Jurkat, Clone E6-1 (cell line): ENCODE measurements at regions not wholly inside any gene's neighbourhood (a gene's known extent, or its start where the extent isn't known, plus 50 kb on each side); places are given as distances from the start of the nearest gene placed in this dataset.

ENCODE experiments used
- DNase-seq: peaks from one replicate; pipeline ENCODE4 v3.0.0-alpha.2; 2011; ENCODE audit warnings: low read depth, low spot score
- H3K4me3 ChIP-seq: 2 replicates; pipeline ENCODE4 v1.5.1; 2011; ENCODE audit warnings: mild to moderate bottlenecking, low read length, control low read depth, moderate library complexity

GRCh38 chr16:66269617-66270332 is 96.7 kb upstream of the CDH5 start:
- no peak overlapping the region for H3K4me3 ChIP-seq
- DNase-seq: no peak

- H3K4me3 ChIP-seq: no peak overlapping the region
- no peak for DNase-seq
Observed at GRCh38 chr16:66267292-66268014, 99.0 kb upstream of the CDH5 start.

- no peak for DNase-seq
- H3K4me3 ChIP-seq: no peak overlapping the region
Observed at GRCh38 chr16:66266436-66267291, 99.8 kb upstream of the CDH5 start.

GRCh38 chr16:66265556-66266141 is 100.8 kb upstream of the CDH5 start:
- H3K4me3 ChIP-seq: no peak overlapping the region
- DNase-seq: no peak

- no peak for DNase-seq
- no peak overlapping the region for H3K4me3 ChIP-seq
Observed at GRCh38 chr16:66265048-66265415, 101.5 kb upstream of the CDH5 start.

GRCh38 chr16:66264311-66265047 is 102.0 kb upstream of the CDH5 start:
- H3K4me3 ChIP-seq: no peak overlapping the region
- no peak for DNase-seq

GRCh38 chr16:66263973-66264310 is 102.5 kb upstream of the CDH5 start:
- no peak overlapping the region for H3K4me3 ChIP-seq
- no peak for DNase-seq

GRCh38 chr16:66263168-66263972 is 103.1 kb upstream of the CDH5 start:
- no peak overlapping the region for H3K4me3 ChIP-seq
- DNase-seq: no peak

- H3K4me3 ChIP-seq: no peak overlapping the region
- DNase-seq: no peak
Observed at GRCh38 chr16:66262253-66263167, 104.0 kb upstream of the CDH5 start.

DNA sequence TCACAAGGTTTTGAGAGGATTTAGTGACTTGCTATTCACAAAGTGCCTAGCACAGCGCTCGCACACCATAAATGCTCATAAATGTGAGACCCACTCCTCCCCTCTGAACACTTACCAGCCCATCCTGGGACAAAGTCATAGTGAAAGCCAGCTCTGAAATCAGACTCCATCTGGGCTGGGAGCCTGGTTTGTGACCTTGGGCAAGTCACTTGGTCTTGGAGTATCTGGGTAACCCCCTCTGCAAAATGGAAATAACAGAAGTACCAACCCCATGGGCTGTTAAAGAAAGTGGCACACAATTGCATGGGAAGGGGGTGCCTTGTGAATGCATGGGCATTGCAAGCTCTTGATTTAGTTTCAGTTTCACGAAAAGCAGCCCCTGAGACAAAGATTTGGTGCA is 104.7 kb upstream of the CDH5 start:
- DNase-seq: no peak
- no peak overlapping the region for H3K4me3 ChIP-seq

DNA sequence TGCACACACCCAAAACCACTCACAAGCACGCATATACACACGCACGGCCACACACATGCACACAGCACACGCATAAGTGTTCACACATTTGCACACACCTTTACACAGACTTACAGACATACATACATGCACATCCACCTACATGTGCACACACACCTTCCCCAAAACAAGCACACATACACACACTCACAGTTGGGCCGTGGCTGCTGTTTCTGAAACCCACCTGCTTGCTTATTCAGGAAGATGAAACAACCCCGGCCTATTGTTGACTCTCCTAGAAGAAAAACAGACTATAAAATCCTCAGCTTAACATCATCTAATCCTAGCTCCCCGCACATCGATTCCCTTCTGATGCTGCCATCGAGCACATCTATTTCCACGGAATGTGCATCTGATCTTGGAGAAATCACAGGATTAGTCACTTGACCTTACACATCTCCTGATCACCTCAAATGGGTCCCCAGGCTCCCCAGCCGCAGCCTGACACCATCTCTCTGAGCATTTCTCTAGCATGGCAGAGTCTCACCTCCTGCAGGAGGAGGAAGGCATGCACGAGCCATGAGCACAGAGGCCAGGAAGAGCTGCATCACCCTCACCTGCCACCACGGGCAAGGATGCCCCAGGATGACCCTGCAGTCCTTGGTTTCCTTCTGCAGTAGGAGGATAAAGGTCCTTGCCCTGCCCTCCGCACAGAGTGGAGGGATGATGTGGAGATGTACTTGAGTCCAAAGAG is 105.8 kb upstream of the CDH5 start:
- no peak overlapping the region for H3K4me3 ChIP-seq
- DNase-seq: no peak

GRCh38 chr16:66258916-66259845 is 107.3 kb upstream of the CDH5 start:
- no peak for DNase-seq

GRCh38 chr16:66256919-66257318 is 109.6 kb upstream of the CDH5 start:
- H3K4me3 ChIP-seq: no peak overlapping the region
- no peak for DNase-seq

More at GRCh38 chr16:66258916-66259845, 107.3 kb upstream of the CDH5 start:
- H3K4me3 ChIP-seq: no peak overlapping the region

DNA sequence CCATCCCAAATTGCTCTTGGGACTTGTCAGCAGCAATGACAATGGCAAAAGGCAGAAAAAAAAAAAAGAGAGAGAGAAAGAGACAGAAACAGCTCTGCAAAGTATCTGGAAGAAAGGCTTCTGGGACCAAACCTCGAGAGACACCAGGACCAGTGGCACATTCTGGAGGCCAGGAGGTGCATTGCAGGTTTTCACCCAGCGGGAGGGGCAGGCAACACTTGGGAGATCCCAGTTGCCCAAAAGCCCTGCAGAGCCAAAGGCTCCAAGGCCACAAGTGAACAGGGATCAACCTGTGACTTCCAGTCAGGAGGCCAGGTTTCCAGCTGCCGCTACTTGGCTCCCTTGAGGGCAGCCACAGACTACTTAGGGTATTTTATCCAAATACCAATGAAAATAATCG is 110.8 kb upstream of the CDH5 start:
- H3K4me3 ChIP-seq: no peak overlapping the region
- no peak for DNase-seq

GRCh38 chr16:66254751-66255150 is 111.7 kb upstream of the CDH5 start:
- DNase-seq: no peak
- H3K4me3 ChIP-seq: no peak overlapping the region

- H3K4me3 ChIP-seq: no peak overlapping the region
- no peak for DNase-seq
Observed at GRCh38 chr16:66254106-66254505, 112.4 kb upstream of the CDH5 start.
